GM12878 (cell line): ENCODE measurements at regions not wholly inside any gene's neighbourhood (a gene's known extent, or its start where the extent isn't known, plus 50 kb on each side); places are given as distances from the start of the nearest gene placed in this dataset.
A peak's percentile ranks its signal among the peaks of the same experiment; 100 is the strongest.

Experiments used
- ATAC-seq: fragments of 200-7000 bp; cut with Tn5 transposase; 3 replicates; pipeline ENCODE4 v1.9.1; 2020; ENCODE audit warnings: mild to moderate bottlenecking, moderate library complexity
- BruUV-seq: library from RNA; stranded (reverse); fragments of 400-500 nt; replicated peaks from 2 replicates; lab custom pipeline; 2021; lab: Mats Ljungman, UMichigan
- CTCF ChIA-PET: fragments of 300-600 bp; sonication (Branson Sonifier 250); formaldehyde crosslinking; extraction: SDS; loops from one replicate; lab custom pipeline; 2021; ENCODE audit warnings: inconsistent platforms; lab: Yijun Ruan, JAX
- POLR2A ChIA-PET: fragments of 350-600 bp; formaldehyde crosslinking; extraction: SDS; loops from one replicate; lab custom pipeline; 2021; ENCODE audit warnings: inconsistent platforms; lab: Charles Lee
- RAD21 ChIA-PET: fragments of 300-600 bp; sonication (Branson Sonifier 250); formaldehyde crosslinking; loops from one replicate; lab custom pipeline; 2023; ENCODE audit warnings: antibody characterized with exemption; ENCODE audit not compliant: unreplicated experiment; lab: Charles Lee
- SMC1A ChIA-PET: fragments of 300-600 bp; sonication (Branson Sonifier 250); formaldehyde crosslinking; loops from one replicate; lab custom pipeline; 2023; ENCODE audit not compliant: unreplicated experiment, uncharacterized antibody; lab: Charles Lee
- DNase-seq: peaks from one replicate; pipeline ENCODE4 v3.0.0-alpha.2; 2011; ENCODE audit warnings: low read depth, low spot score
- FAIRE-seq: peaks from 3 replicates; lab custom pipeline; 2011; peaks lifted over from hg19 to GRCh38; lab: Jason Lieb, UNC
- H2AFZ ChIP-seq: 2 replicates; pipeline ENCODE4 v1.6.0; 2011; ENCODE audit warnings: low read depth, low read length, control low read depth; ENCODE audit not compliant: control insufficient read depth
- H3K27ac ChIP-seq: 2 replicates; pipeline ENCODE4 v1.5.1; 2011; ENCODE audit warnings: control low read depth; ENCODE audit not compliant: control insufficient read depth, insufficient read depth
- H3K27me3 ChIP-seq, 2 experiments: replicated peaks in 1 of 2; 2 replicates each; pipeline versions ENCODE4 v1.6.0 to v1.6.1; 2011; ENCODE audit warnings: low read length in 1 of 2; ENCODE audit not compliant: control insufficient read depth in 2 of 2, insufficient read depth in 2 of 2
- H3K36me3 ChIP-seq, 2 experiments: 2 replicates each; pipeline ENCODE4 v1.5.1; 2011; ENCODE audit warnings: low read length in 1 of 2; ENCODE audit not compliant: control insufficient read depth in 2 of 2, insufficient read depth in 2 of 2
- H3K4me1 ChIP-seq: 2 replicates; pipeline ENCODE4 v1.6.1; 2011; ENCODE audit warnings: mild to moderate bottlenecking, low read length, moderate library complexity, mixed read lengths; ENCODE audit not compliant: control insufficient read depth, insufficient read depth
- H3K4me2 ChIP-seq: 2 replicates; pipeline ENCODE4 v1.6.0; 2011; ENCODE audit warnings: control low read depth; ENCODE audit not compliant: control insufficient read depth, insufficient read depth
- H3K4me3 ChIP-seq: fragments of 200-600 bp; sonication (generic); 2 replicates; pipeline ENCODE4 v1.5.1; 2016
- H3K79me2 ChIP-seq: 2 replicates; pipeline ENCODE4 v1.6.0; 2011; ENCODE audit warnings: low read length; ENCODE audit not compliant: control insufficient read depth, insufficient read depth
- H3K9ac ChIP-seq: 2 replicates; pipeline ENCODE4 v1.8.0; 2011; ENCODE audit warnings: low read length, control low read depth, mixed read lengths; ENCODE audit not compliant: control insufficient read depth, insufficient read depth
- H3K9me3 ChIP-seq: replicated peaks from 3 replicates; pipeline ENCODE4 v1.5.1; 2011; ENCODE audit warnings: mild to moderate bottlenecking, low read length; ENCODE audit not compliant: control insufficient read depth, insufficient read depth
- H4K20me1 ChIP-seq: 2 replicates; pipeline ENCODE4 v1.6.0; 2011; ENCODE audit not compliant: control insufficient read depth, insufficient read depth
- EZH2 ChIP-seq: IDR thresholded peaks from 2 replicates; pipeline ENCODE4 v1.6.1; 2012; ENCODE audit warnings: low read depth, mild to moderate bottlenecking, control low read depth, inconsistent platforms, low read length, borderline replicate concordance; ENCODE audit not compliant: control insufficient read depth
- FOXM1 ChIP-seq: IDR thresholded peaks from 2 replicates; pipeline ENCODE4 v1.6.1; 2012; ENCODE audit warnings: low read depth, mild to moderate bottlenecking, inconsistent platforms, low read length, moderate library complexity
- PAX5 ChIP-seq: IDR thresholded peaks from 2 replicates; pipeline ENCODE4 v1.6.1; 2011; ENCODE audit warnings: low read depth, low read length, borderline replicate concordance
- PKNOX1 ChIP-seq: fragments of 450-650 bp; IDR thresholded peaks from 2 replicates; pipeline ENCODE4 v1.6.1; 2016; ENCODE audit warnings: mild to moderate bottlenecking
- RUNX3 ChIP-seq: IDR thresholded peaks from 2 replicates; pipeline ENCODE4 v1.6.1; 2012; ENCODE audit warnings: low read length, inconsistent platforms
- WGBS: methylation state at CpG from one replicate; pipeline ENCODE4 v1.1.6; 2016; ENCODE audit warnings: low lambda C conversion rate; ENCODE audit not compliant: insufficient replicate concordance, insufficient coverage; ENCODE audit errors: missing lambda C conversion rate; 5-methylcytosine and 5-hydroxymethylcytosine counted together
- in situ Hi-C: fragments of 300-500 bp; cut with MboI; formaldehyde crosslinking; loops from 9 replicates; pipeline ENCODE4 v1.14.3; 2018; ENCODE audit warnings: mixed read lengths
- intact Hi-C: fragments of 100-400 bp; cut with micrococcal nuclease; formaldehyde crosslinking; loops from one replicate; pipeline ENCODE4 v1.14.2; 2022; ENCODE audit not compliant: unreplicated experiment

DNA sequence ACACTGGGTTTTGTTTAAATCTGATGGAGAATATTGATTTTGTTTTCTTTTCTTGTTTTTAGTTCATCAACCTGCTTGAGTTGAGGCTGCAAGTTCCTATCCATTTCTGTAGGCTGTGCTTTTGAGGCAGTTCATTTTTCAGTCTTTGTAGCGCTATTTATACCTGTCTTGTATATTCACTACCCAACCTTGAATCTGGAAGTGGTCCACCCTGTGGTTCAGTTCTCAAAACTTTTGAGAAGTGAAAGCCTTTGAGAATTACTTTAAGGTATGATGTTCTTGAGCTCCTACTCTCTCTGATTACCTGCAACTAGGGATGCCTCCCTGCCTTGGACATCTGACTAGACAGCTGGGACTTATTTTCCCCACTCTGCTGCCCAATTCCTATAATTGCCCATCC, 53.5 kb upstream of the KCNE4 start:
- BruUV-seq, result no TSS peak
- Histone ChIP-seq H2AFZ (no peak overlapping the region), H3K9me3 (no peaks in the 10 kb centered on the region), H3K27me3 (peaks cover 0 to 4% of the 10 kb centered on the region in 2 experiments; a peak in 1 of 4 replicates), H3K9ac (no peak overlapping the region), H3K4me3 (no peak overlapping the region), H3K79me2 (no peaks in the 10 kb centered on the region)
- intact Hi-C loops, result no loop called here
- ChIA-PET CTCF (no interaction called here), POLR2A (no interaction called here)
- ATAC-seq (no peak; the same call in 2 of the 3 replicates), FAIRE-seq (no peak), DNase-seq (no peak)
- TF ChIP-seq PKNOX1 (no peak), RUNX3 (peak; percentile 12; the same call in 1 of the 2 replicates)
- TF ChIP-seq, all 136 proteins: peak for 1
- H3K4me2 ChIP-seq, result no peak overlapping the region
- ChIA-PET SMC1A (no interaction called here), RAD21 (no interaction called here)
- H3K4me1 ChIP-seq, result no peaks in the 10 kb centered on the region
- H3K36me3 ChIP-seq, result no peaks in the 10 kb centered on the region
- H4K20me1 ChIP-seq, result no peaks in the 10 kb centered on the region
- in situ Hi-C loops, result no loop called here
- 31% methylated on average over 1 of the region's 1 CpG for WGBS
- H3K27ac ChIP-seq, result no peak overlapping the region

- FAIRE-seq (no peak), DNase-seq (no peak), ATAC-seq (no peak)
- Histone ChIP-seq H3K4me3 (no peak overlapping the region), H3K4me2 (no peak overlapping the region), H3K79me2 (no peaks in the 10 kb centered on the region), H4K20me1 (no peaks in the 10 kb centered on the region), H3K4me1 (no peaks in the 10 kb centered on the region), H3K27me3 (peaks cover 0 to 4% of the 10 kb centered on the region in 2 experiments; a peak in 2 of 4 replicates), H3K9ac (no peak overlapping the region), H3K9me3 (no peaks in the 10 kb centered on the region), H2AFZ (no peak overlapping the region), H3K27ac (no peak overlapping the region), H3K36me3 (no peaks in the 10 kb centered on the region)
- RAD21 ChIA-PET, result no interaction called here
- POLR2A ChIA-PET, result interaction anchor here (0.5 kb wide), 1 partner anchor 258 kb away, joined by 6 read pairs; no protein-coding TSS in a partner anchor
- SMC1A ChIA-PET, result interaction anchor here (0.6 kb wide), 1 partner anchor 722 kb away, joined by 3 read pairs; no protein-coding TSS in a partner anchor
- in situ Hi-C loops, result no loop called here
- no peak for TF ChIP-seq EZH2
- no peak for TF ChIP-seq FOXM1
- no peak for TF ChIP-seq PAX5
- CTCF ChIA-PET, result no interaction called here
- WGBS, result 43% methylated on average over 12 of the region's 12 CpGs
- no TSS peak for BruUV-seq
- intact Hi-C loops, result no loop called here
Observed at GRCh38 chr2:223000872-223001796, 50.9 kb upstream of the KCNE4 start.
